Cardiac septum (tissue), 1 donor: ENCODE measurements at regions not wholly inside any gene's neighbourhood (a gene's known extent, or its start where the extent isn't known, plus 50 kb on each side); places are given as distances from the start of the nearest gene placed in this dataset.
"Not testable (repeated sequence)": the region's sequence is repeated elsewhere in the genome, so short reads cannot be mapped to it uniquely, and the experiment has no call there.

ENCODE experiments used
- DNase-seq: peaks from one replicate; pipeline ENCODE4 v3.0.0-alpha.2; 2020; ENCODE audit warnings: low spot score
- intact Hi-C: fragments of 100-400 bp; cut with DNase I; formaldehyde crosslinking; loops from one replicate; pipeline ENCODE4 v1.14.0; 2022
- donor health status: DM: no; HTN: no; CAD: no.

GRCh38 chr19:28685077-28685476 lies 527.9 kb downstream of the UQCRFS1 start:
- intact Hi-C loops, DNase-seq: not testable (repeated sequence)

GRCh38 chr19:28680111-28680510 lies 532.8 kb downstream of the UQCRFS1 start:
- no peak for DNase-seq
- intact Hi-C loops: no loop called here

- intact Hi-C loops: no loop called here
- DNase-seq: no peak
Measured at GRCh38 chr19:28670836-28671235, 542.1 kb downstream of the UQCRFS1 start.

- intact Hi-C loops: no loop called here
- DNase-seq: no peak
Measured at GRCh38 chr19:28669804-28670203, 543.1 kb downstream of the UQCRFS1 start.

- intact Hi-C loops: no loop called here
- no peak for DNase-seq
Measured at GRCh38 chr19:28667348-28667977, 545.5 kb downstream of the UQCRFS1 start.

DNA sequence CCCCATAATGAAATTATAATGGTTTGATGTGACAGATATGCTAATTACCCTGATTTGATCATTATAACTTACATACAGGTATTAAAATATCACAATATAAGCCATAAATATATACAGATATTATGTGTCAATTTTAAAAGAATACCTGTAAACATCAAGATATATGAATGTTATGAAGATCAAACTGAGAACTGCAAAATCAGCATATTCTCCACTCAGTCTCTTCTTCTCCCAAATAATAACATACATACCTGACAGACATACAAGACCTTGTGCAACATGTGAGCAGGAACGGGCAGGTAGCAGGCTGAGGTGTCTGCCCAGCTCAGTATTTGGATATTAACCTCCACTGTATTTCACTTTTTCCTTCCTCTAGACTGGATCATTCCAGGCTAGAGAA lies 547.2 kb downstream of the UQCRFS1 start:
- intact Hi-C loops: no loop called here
- DNase-seq: no peak

- intact Hi-C loops: no loop called here
- no peak for DNase-seq
Measured at GRCh38 chr19:28656644-28657043, 556.3 kb downstream of the UQCRFS1 start.

DNA sequence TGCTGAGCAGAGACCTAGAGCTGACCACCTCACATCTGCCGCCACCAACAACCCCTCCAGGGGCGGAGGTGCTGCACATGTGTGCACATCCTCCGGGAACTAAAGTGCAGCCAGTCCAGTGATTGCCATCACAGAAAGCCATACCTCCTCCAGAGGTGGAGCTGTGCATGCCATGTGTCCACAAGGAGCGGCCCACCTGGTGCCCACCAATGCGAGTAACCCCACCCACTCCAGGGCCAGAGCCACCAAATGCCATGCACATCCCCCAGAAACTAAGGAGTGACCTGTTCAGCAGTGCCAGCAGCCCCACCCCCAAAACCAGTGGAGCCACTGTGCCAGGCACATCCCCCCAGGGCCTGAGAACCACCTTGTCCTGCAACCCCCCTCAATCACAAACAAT lies 557.9 kb downstream of the UQCRFS1 start:
- intact Hi-C loops: no loop called here

GRCh38 chr19:28652765-28653164 lies 560.2 kb downstream of the UQCRFS1 start:
- no peak for DNase-seq

More for the DNA sequence above, 557.9 kb downstream of the UQCRFS1 start:
- DNase-seq: no peak

GRCh38 chr19:28646629-28647028 lies 566.3 kb downstream of the UQCRFS1 start:
- no peak for DNase-seq
- intact Hi-C loops: no loop called here

More at GRCh38 chr19:28652765-28653164, 560.2 kb downstream of the UQCRFS1 start:
- intact Hi-C loops: no loop called here

- intact Hi-C loops: no loop called here
- DNase-seq: no peak
Measured at GRCh38 chr19:28644169-28644775, 568.7 kb downstream of the UQCRFS1 start.

DNA sequence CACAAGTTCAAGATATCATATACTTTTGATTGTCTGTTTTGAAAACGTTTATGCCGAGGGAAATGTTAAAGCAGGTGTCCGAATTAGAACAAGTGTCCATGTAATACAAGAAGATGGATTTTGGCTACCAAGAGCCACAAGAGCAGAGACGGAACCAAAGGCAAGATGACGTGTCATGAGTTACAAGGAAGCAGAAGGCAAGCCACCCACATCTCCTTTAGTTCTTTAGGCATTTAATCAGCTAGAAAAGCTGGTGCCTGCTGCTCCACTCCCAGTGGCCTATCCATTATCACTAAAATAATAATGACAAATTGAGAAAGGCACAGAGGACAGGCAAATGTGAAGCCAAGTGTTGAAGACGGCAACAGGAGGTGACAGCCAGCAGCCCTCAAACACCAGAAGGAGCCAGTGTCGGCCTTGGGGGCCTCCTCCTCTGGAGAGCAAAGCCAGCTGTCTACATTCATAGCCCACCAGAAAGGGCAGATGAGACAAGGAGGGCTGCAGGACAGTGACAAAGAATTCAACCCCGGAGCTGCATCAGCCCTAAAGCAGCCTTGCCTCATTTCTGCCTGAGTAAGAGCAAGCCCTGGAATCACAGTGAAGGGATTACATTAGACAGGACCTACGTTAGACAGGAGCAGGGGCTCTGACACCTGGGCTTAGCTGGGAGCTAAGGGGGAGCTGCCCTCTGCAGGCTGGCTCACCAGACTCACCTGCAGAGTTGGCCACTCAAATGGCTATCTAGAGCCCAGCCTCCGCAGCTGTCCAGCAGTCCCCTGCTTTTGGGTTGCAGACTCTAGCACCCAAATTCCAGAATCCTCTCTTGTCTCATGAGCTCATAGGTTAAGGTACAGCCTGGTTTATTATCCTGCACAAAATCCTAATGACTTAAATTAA lies 569.9 kb downstream of the UQCRFS1 start:
- intact Hi-C loops: no loop called here
- DNase-seq: no peak

DNA sequence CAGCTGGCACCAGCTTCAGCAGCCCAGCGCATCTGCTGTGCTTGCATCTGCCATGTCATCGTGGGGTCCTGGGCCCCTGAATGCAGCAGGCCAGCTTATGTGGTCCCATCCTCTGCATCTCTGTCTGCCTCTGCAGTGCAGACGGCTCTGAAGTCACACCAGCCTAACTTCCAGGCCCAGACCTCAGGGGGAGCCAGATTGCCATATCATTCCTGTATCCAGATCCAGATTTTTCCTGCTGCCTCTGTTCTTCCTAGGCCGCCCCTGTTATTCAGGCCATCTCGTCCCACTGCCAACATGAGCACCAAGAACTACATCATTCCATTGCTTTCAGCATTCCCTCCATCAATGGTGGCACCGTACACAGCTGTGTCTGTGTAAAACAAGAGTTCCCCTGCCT lies 571.6 kb downstream of the UQCRFS1 start:
- DNase-seq: no peak
- intact Hi-C loops: no loop called here

DNA sequence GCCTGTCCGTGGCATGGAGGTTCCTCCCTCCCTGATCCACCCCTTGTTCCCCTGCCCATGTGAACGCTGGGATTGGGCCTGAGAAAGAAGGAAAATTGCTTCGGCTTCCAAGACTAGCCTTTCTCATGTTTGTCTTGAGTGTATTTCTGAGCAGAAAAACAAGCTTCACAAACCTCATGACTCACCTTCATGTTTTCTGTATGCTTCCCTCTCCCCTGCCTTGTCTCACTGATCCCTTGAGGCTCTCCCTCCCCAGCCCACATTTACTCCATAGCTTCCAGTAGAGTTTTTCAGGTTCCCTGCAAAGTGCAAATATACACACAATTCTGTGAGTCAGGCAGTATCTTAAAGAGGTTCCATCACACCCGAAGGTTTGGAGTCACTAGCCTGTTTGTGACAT lies 572.4 kb downstream of the UQCRFS1 start:
- no peak for DNase-seq
- intact Hi-C loops: no loop called here

DNA sequence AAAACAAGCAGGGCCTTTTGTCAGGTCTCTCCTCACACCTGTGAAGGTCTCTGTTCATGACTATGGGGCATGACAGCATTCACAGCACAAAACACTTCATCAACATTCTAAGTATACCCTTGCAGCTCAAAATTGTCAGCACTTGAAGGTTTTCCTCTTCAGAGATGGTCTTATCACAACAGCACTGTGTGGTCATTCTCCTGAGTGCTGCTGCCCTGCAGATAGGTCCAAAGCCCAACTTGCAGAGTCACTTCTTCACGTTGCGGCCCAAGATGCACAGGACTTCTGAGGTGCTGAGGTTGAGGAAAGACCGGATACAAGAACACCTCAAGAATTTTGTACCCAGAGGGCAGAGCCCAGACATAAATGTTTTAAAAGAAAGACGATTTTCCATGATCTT lies 574.5 kb downstream of the UQCRFS1 start:
- intact Hi-C loops: no loop called here
- DNase-seq: no peak

GRCh38 chr19:28636706-28637105 lies 576.2 kb downstream of the UQCRFS1 start:
- intact Hi-C loops: no loop called here
- no peak for DNase-seq

- DNase-seq: no peak
- intact Hi-C loops: no loop called here
Measured at GRCh38 chr19:28636016-28636629, 576.8 kb downstream of the UQCRFS1 start.

DNA sequence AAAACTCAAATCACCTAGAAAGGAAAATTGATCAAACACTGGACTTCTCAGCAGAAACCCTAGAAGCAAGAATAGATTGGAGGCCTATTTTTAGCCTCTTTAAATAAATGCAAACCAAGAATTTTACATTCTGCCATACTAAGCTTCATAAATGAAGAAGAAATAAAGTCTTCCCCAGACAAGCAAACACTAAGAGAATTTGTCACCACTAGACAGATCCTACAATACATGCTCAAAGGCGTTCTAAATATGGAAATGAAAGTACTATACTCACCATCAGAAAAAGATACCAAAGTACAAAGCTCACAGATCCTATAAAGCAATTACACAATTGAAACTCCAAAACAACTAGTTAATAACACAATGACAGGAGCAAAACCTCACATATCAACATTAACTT lies 578.1 kb downstream of the UQCRFS1 start:
- intact Hi-C loops: no loop called here

GRCh38 chr19:28634019-28634328 lies 579.0 kb downstream of the UQCRFS1 start:
- intact Hi-C loops: no loop called here
- DNase-seq: no peak

More for the DNA sequence above, 578.1 kb downstream of the UQCRFS1 start:
- no peak for DNase-seq

DNA sequence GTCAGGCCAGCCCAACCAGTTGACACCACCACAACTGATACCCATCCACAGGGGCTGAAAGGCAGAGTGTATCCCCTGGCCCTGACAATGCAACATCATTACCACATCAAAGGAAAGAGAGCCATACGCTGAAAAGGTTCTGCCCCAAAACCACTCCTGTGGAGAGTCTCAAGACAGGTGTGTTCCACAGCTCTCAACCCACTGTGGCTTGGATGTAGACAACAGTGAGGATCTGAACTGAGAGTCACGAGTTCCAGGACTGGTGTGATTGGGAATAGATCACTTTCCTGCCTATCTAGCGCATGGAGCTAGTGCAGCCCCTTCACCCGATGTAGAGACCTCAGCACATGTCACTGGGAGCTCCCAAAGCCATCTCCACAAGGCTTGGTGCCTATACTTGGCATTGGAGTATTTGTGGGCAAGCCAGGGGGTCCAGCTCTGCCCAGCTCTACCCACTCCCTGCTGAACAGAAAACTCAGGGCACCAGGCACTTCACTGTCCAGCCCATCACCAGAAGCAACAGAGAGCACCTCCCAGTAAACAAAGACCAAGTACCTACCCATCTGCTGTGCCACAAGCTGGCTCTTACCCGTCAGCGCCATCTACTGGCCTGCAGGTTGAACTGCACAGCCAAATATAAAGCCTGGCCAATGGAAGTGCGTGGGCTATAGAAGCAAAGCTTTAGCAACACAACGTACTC lies 579.5 kb downstream of the UQCRFS1 start:
- DNase-seq: no peak
- intact Hi-C loops: loop anchor here (2.0 kb wide), 1 partner anchor 167 kb away; no protein-coding TSS in a partner anchor
